ENCODE measurements at regions not wholly inside any gene's neighbourhood (a gene's known extent, or its start where the extent isn't known, plus 50 kb on each side); places are given as distances from the start of the nearest gene placed in this dataset.
"Not testable (repeated sequence)": the region's sequence is repeated elsewhere in the genome, so short reads cannot be mapped to it uniquely, and the experiment has no call there.

- Histone ChIP-seq H3K36me3 (no peaks in the 10 kb centered on the region), H3K27ac (no peak overlapping the region), H3K9me3 (peaks cover 6% of the 10 kb centered on the region in 2 donors), H3K27me3 (no peaks in the 10 kb centered on the region), H3K4me1 (no peaks in the 10 kb centered on the region), H3K4me3 (no peak overlapping the region)
- TF ChIP-seq, protein P1, sequence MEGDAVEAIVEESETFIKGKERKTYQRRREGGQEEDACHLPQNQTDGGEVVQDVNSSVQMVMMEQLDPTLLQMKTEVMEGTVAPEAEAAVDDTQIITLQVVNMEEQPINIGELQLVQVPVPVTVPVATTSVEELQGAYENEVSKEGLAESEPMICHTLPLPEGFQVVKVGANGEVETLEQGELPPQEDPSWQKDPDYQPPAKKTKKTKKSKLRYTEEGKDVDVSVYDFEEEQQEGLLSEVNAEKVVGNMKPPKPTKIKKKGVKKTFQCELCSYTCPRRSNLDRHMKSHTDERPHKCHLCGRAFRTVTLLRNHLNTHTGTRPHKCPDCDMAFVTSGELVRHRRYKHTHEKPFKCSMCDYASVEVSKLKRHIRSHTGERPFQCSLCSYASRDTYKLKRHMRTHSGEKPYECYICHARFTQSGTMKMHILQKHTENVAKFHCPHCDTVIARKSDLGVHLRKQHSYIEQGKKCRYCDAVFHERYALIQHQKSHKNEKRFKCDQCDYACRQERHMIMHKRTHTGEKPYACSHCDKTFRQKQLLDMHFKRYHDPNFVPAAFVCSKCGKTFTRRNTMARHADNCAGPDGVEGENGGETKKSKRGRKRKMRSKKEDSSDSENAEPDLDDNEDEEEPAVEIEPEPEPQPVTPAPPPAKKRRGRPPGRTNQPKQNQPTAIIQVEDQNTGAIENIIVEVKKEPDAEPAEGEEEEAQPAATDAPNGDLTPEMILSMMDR (IDR thresholded peaks at IDR 0.05): no peak
- intact Hi-C loops (cut with DNase I; ENCODE audit: low total_unique reads): no loop called here
- DNase-seq (ENCODE audit: low spot score in 2 of 2): no peak
Observed at GRCh38 chr5:10102706-10103497, 146.8 kb downstream of the ATPSCKMT start.

DNA sequence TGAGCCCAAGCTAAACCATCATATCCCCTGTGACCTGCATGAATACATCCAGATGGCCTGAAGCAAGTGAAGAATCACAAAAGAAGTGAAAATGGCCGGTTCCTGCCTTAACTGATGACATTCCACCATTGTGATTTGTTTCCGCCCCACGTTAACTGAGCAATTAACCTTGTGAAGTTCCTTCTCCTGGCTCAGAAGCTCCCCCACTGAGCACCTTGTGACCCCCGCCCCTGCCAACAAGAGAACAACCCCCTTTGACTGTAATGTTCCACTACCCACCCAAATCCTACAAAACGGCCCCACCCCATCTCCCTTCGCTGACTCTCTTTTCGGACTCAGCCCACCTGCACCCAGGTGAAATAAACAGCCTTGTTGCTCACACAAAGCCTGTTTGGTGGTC is 147.5 kb downstream of the ATPSCKMT start:
- intact Hi-C loops (cut with DNase I; ENCODE audit: low total_unique reads); DNase-seq (ENCODE audit: low spot score in 2 of 2): not testable (repeated sequence)

DNA sequence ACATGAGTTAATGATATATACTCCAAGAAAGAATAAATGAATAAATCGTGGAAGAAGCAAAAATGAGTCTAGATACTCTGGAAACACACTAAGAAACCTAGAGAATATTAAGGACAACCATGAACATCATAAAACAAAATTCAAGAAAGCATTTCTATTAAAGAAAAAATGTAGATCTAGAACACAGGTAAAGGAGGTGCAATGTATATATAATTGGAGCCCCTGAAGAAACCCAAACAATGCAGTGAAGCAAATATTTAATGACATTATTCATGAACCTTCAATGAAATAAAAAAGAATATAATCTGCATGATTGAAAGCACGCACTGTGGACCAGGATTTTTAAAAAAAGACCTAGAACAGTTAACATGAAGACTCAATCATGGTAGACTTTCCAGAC is 150.1 kb downstream of the ATPSCKMT start:
- intact Hi-C loops (cut with DNase I; ENCODE audit: low total_unique reads): no loop called here
- Histone ChIP-seq H3K4me3 (no peak overlapping the region), H3K9me3 (peaks cover 6 to 10% of the 10 kb centered on the region in 2 donors), H3K4me1 (no peaks in the 10 kb centered on the region), H3K27me3 (no peaks in the 10 kb centered on the region), H3K36me3 (no peaks in the 10 kb centered on the region), H3K27ac (no peak overlapping the region)
- TF ChIP-seq, protein P1 (IDR thresholded peaks at IDR 0.05): no peak
- TF ChIP-seq POLR2AphosphoS5 (IDR thresholded peaks at IDR 0.05): no peak
- TF ChIP-seq POLR2A (IDR thresholded peaks at IDR 0.05): no peak
- no peak for DNase-seq (ENCODE audit: low spot score in 2 of 2)

More for the DNA sequence above, 147.5 kb downstream of the ATPSCKMT start:
- not testable (repeated sequence) for H3K4me3 ChIP-seq, H3K27me3 ChIP-seq, H3K4me1 ChIP-seq, H3K9me3 ChIP-seq, H3K27ac ChIP-seq, H3K36me3 ChIP-seq

DNA sequence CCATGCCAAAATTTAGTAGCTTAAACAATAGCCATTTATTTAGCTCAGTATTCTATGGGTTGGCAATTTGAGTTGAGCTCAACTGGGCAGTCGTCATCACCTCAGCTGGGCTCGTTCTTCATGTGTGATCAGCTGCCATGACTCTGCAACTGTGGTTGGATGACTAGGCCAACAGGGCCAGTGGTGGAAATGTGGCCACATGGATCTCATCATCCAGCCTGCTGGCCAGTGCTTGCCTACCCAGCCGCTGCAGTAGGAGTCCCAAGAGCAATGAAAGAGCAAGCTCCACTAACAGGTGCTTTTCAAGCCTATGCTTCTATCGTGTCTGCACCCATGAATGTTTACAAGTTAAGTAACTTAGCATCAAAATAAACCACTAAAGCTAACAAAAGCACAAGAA is 158.0 kb downstream of the ATPSCKMT start:
- intact Hi-C loops (cut with DNase I; ENCODE audit: low total_unique reads): no loop called here

GRCh38 chr5:10090074-10090473 is 159.6 kb downstream of the ATPSCKMT start:
- Histone ChIP-seq H3K4me3 (no peak overlapping the region), H3K27ac (no peak overlapping the region), H3K9me3 (peaks cover 9 to 15% of the 10 kb centered on the region in 2 donors), H3K36me3 (no peaks in the 10 kb centered on the region), H3K4me1 (no peaks in the 10 kb centered on the region), H3K27me3 (no peaks in the 10 kb centered on the region)
- intact Hi-C loops (cut with DNase I; ENCODE audit: low total_unique reads): no loop called here
- TF ChIP-seq, protein P1 (IDR thresholded peaks at IDR 0.05): no peak
- TF ChIP-seq POLR2A (IDR thresholded peaks at IDR 0.05): no peak
- TF ChIP-seq POLR2AphosphoS5 (IDR thresholded peaks at IDR 0.05): no peak
- no peak for DNase-seq (ENCODE audit: low spot score in 2 of 2)

More for the DNA sequence above, 158.0 kb downstream of the ATPSCKMT start:
- Histone ChIP-seq H3K27ac (no peak overlapping the region), H3K27me3 (no peaks in the 10 kb centered on the region), H3K9me3 (peaks cover 9 to 19% of the 10 kb centered on the region in 2 donors), H3K36me3 (no peaks in the 10 kb centered on the region), H3K4me3 (no peak overlapping the region), H3K4me1 (no peaks in the 10 kb centered on the region)
- TF ChIP-seq POLR2AphosphoS5 (IDR thresholded peaks at IDR 0.05): no peak
- TF ChIP-seq POLR2A (IDR thresholded peaks at IDR 0.05): no peak
- TF ChIP-seq, protein P1 (IDR thresholded peaks at IDR 0.05): no peak
- DNase-seq (ENCODE audit: low spot score in 2 of 2): no peak
